ENCODE measurements at regions not wholly inside any gene's neighbourhood (a gene's known extent, or its start where the extent isn't known, plus 50 kb on each side); places are given as distances from the start of the nearest gene placed in this dataset.

DNA sequence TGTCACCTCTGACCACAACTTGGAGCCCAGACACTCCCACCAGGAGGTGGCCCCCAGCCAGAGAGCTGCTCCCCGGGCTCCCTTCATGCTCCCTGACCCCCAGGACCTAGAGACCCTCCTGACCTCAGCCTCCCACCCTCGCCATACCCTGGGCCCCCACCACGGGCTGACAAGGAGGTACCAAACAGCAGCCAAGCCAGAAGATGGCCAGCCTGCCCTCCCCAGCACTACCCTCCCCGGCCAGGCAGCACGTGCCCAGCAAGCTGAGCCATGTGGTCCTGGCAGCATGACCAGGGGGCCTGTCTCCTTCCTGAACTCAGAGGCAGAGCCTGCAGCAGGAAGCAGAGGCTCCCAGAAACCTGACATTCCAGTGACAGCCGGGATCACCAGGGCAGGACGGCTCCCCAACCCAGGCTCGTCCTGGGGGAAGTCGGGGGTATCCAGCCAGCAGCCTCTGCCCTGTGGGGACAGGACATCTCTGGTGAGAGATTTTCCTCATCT lies 69.4 kb upstream of the GPC1 start:
- DNase-seq: no peak
- Histone ChIP-seq H3K4me3 (ENCODE audit: low read length) (no peak overlapping the region), H3K79me2 (ENCODE audit: low read length) (no peaks in the 10 kb centered on the region), H3K36me3 (replicated peaks; ENCODE audit: insufficient read depth, low read length) (no peaks in the 10 kb centered on the region), H3K4me1 (ENCODE audit: low read length) (no peaks in the 10 kb centered on the region), H3F3A (ENCODE audit: insufficient read depth, low read length) (no peaks in the 10 kb centered on the region), H3K9me3 (replicated peaks; ENCODE audit: insufficient read depth, low read length) (no peaks in the 10 kb centered on the region), H3K9me2 (replicated peaks; ENCODE audit: insufficient read depth, low read length) (no peaks in the 10 kb centered on the region), H3K4me2 (ENCODE audit: low read depth, low read length) (no peak overlapping the region), H3K9ac (ENCODE audit: low read length) (no peak overlapping the region), H3K27me3 (replicated peaks; ENCODE audit: insufficient read depth, low read length) (peaks cover 24% of the 10 kb centered on the region), H3K27ac (ENCODE audit: low read length) (no peak overlapping the region), H4K20me1 (ENCODE audit: insufficient read depth, low read length) (no peaks in the 10 kb centered on the region), H2AFZ (ENCODE audit: low read length) (no peak overlapping the region)
- TF ChIP-seq EZH2 (optimal IDR thresholded peaks at IDR 0.05; ENCODE audit: low read depth, low read length): no peak
- no peak for TF ChIP-seq EZH2phosphoT487 (IDR thresholded peaks at IDR 0.05; ENCODE audit: low read length)
- TF ChIP-seq, protein P1, sequence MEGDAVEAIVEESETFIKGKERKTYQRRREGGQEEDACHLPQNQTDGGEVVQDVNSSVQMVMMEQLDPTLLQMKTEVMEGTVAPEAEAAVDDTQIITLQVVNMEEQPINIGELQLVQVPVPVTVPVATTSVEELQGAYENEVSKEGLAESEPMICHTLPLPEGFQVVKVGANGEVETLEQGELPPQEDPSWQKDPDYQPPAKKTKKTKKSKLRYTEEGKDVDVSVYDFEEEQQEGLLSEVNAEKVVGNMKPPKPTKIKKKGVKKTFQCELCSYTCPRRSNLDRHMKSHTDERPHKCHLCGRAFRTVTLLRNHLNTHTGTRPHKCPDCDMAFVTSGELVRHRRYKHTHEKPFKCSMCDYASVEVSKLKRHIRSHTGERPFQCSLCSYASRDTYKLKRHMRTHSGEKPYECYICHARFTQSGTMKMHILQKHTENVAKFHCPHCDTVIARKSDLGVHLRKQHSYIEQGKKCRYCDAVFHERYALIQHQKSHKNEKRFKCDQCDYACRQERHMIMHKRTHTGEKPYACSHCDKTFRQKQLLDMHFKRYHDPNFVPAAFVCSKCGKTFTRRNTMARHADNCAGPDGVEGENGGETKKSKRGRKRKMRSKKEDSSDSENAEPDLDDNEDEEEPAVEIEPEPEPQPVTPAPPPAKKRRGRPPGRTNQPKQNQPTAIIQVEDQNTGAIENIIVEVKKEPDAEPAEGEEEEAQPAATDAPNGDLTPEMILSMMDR (IDR thresholded peaks at IDR 0.05; ENCODE audit: low read length): no peak

DNA sequence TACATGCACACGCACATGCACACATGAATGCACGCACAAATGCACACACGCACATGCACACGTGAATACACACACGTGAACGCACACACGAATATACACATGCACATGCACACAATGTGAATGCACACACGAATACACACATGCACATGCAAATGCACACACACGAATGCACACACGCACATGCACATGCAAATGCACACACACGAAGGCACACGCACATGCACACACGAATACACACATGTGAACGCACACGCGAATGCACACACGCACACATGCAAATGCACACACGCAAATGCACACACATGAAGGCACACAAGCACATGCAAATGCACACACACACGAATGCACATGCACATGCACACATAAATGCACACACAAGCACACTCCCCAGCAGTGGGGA lies 68.6 kb upstream of the GPC1 start:
- no peak for DNase-seq
- Histone ChIP-seq H3K27me3 (replicated peaks; ENCODE audit: insufficient read depth, low read length) (peaks cover 23% of the 10 kb centered on the region), H4K20me1 (ENCODE audit: insufficient read depth, low read length) (no peaks in the 10 kb centered on the region), H3F3A (ENCODE audit: insufficient read depth, low read length) (no peaks in the 10 kb centered on the region), H2AFZ (ENCODE audit: low read length) (no peak overlapping the region), H3K36me3 (replicated peaks; ENCODE audit: insufficient read depth, low read length) (no peaks in the 10 kb centered on the region), H3K9me3 (replicated peaks; ENCODE audit: insufficient read depth, low read length) (no peaks in the 10 kb centered on the region), H3K79me2 (ENCODE audit: low read length) (no peaks in the 10 kb centered on the region), H3K27ac (ENCODE audit: low read length) (no peak overlapping the region), H3K9ac (ENCODE audit: low read length) (no peak overlapping the region), H3K4me2 (ENCODE audit: low read depth, low read length) (no peak overlapping the region), H3K4me1 (ENCODE audit: low read length) (no peaks in the 10 kb centered on the region), H3K4me3 (ENCODE audit: low read length) (no peak overlapping the region), H3K9me2 (replicated peaks; ENCODE audit: insufficient read depth, low read length) (no peaks in the 10 kb centered on the region)
- TF ChIP-seq EZH2phosphoT487 (IDR thresholded peaks at IDR 0.05; ENCODE audit: low read length) (no peak), EZH2 (optimal IDR thresholded peaks at IDR 0.05; ENCODE audit: low read depth, low read length) (no peak)
- TF ChIP-seq, protein P1 (IDR thresholded peaks at IDR 0.05; ENCODE audit: low read length): no peak

DNA sequence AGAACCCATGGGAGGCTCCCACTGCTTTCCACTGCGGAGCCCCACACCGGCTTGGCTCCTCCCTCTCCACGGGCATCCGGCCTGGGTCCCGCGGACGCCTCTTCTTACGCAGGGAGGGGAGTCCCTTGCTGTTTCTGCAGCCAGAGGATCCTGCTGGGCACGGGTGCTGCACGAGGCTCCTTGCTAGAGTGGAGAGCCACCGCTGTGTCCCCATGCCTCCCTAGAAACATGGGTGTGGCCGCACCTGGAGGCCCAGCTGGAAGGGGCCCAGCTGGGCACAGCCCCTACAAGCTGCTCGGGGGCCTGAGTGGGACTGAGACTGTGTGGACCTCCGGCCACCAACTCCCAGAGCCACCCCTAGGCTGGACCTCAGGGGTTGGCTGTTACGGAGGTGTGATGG lies 67.7 kb upstream of the GPC1 start:
- H3K9ac ChIP-seq (ENCODE audit: low read length): no peak overlapping the region
- H3K4me3 ChIP-seq (ENCODE audit: low read length): no peak overlapping the region
- no peak overlapping the region for H3K4me2 ChIP-seq (ENCODE audit: low read depth, low read length)
- H3K79me2 ChIP-seq (ENCODE audit: low read length): no peaks in the 10 kb centered on the region
- H3K36me3 ChIP-seq (replicated peaks; ENCODE audit: insufficient read depth, low read length): no peaks in the 10 kb centered on the region
- TF ChIP-seq, protein P1 (IDR thresholded peaks at IDR 0.05; ENCODE audit: low read length): no peak
- TF ChIP-seq EZH2phosphoT487 (IDR thresholded peaks at IDR 0.05; ENCODE audit: low read length): no peak
- TF ChIP-seq EZH2 (optimal IDR thresholded peaks at IDR 0.05; ENCODE audit: low read depth, low read length): no peak
- H2AFZ ChIP-seq (ENCODE audit: low read length): no peak overlapping the region
- no peaks in the 10 kb centered on the region for H3K9me3 ChIP-seq (replicated peaks; ENCODE audit: insufficient read depth, low read length)
- no peak for DNase-seq
- no peaks in the 10 kb centered on the region for H3K4me1 ChIP-seq (ENCODE audit: low read length)
- H3F3A ChIP-seq (ENCODE audit: insufficient read depth, low read length): no peaks in the 10 kb centered on the region
- H3K27ac ChIP-seq (ENCODE audit: low read length): no peak overlapping the region
- no peaks in the 10 kb centered on the region for H3K9me2 ChIP-seq (replicated peaks; ENCODE audit: insufficient read depth, low read length)
- H4K20me1 ChIP-seq (ENCODE audit: insufficient read depth, low read length): no peaks in the 10 kb centered on the region
- H3K27me3 ChIP-seq (replicated peaks; ENCODE audit: insufficient read depth, low read length): peaks cover 21% of the 10 kb centered on the region
